HG02610 (cell line): ENCODE measurements at regions not wholly inside any gene's neighbourhood (a gene's known extent, or its start where the extent isn't known, plus 50 kb on each side); places are given as distances from the start of the nearest gene placed in this dataset.
"Not testable (repeated sequence)": the region's sequence is repeated elsewhere in the genome, so short reads cannot be mapped to it uniquely, and the experiment has no call there.

Experiments
- ATAC-seq: cut with Tn5 transposase; IDR thresholded peaks from one replicate; pipeline ENCODE4 v1.9.1; 2021; ENCODE audit warnings: mild to moderate bottlenecking, moderate library complexity; ENCODE audit not compliant: unreplicated experiment

DNA sequence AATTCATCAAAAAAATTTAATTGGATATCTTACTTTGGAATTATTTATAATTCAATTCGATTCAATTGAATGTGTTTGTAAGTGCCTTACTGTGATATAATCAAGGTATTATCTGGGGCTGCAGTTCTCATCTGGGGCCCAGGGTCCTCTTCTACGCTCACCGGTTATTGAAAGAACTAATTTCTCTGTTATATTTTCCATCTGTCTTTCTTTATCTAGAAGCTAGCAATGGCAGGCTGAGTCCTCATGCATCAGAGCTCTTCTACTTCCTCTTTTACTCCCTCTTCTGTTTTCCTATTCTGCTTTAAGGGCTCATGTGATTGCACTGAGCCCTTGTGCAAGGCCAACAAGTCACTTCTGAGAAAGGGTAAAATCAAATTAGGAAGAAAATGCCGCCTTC, 315.6 kb downstream of the RAD51AP2 start:
- ATAC-seq: peak; percentile 72

DNA sequence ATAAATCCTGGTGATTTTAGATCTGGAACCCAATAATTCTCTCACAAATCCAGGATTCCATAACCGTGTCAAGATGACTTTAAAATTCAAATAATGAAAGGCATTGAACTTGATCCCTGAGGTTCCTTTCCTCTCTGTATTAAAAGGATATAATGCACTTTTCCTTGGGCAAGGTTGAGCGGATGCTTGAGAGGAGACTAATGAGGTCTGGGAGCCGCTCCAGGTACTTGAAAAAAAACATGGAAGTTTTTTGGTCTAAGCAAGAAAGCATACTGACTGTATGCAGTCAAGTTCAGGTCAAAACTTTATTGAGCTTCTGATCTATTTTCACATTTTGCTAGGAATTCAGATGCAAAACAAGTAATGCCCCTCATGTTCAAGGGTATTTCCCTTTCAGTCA, 318.5 kb downstream of the RAD51AP2 start:
- no peak for ATAC-seq

DNA sequence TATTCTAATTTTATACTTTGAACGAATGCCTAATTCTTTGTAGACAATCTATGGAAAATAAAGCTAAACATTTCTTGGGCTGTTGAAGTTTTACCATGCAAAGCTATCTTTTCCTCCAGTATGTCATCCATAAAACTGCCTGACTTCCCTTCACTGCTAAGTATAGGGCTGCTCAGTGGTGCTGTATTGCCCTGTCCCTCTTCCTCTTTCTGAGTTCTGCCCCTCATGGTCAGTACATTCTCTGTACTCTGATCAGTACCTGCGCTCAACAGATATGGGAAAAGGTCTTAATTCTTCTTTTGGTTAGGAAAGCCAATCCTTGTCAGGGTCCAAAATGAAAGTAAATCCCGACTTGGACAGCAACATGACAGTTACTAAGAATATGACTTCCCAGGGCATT, 321.9 kb downstream of the RAD51AP2 start:
- no peak for ATAC-seq

DNA sequence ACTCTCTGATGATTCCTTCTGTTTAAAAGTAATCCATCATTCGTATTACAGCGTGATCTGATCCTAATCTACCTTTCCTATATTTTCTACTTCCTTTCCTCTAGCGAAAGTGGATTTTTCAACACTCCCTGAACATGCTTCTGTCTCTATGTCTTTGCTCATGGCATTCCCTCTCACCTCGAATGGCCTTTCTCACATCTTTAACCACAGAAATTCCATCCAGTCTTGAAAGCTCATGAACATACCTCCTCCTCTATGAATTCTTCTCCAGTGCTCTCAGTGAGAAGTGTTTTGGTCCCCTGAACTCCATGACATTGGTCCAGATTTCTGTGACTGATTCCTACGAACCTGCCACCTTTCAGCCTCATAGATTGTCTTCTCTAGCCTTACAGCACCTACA, 323.2 kb downstream of the RAD51AP2 start:
- ATAC-seq: no peak

DNA sequence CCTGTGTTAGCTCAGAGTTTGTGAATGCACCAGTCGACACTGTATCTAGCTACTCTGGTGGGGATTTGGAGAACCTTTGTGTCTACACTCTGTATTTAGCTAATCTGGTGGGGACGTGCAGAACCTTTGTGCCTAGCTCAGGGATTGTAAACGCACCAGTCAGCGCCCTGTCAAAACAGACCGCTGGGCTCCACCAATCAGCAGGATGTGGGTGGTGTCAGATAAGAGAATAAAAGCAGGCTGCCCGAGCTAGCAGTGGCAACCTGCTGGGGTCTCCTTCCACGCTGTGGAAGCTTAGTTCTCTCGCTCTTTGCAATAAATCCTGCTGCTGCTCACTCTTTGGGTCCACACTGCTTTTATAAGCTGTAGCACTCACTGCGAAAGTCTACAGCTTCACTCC, 324.2 kb downstream of the RAD51AP2 start:
- ATAC-seq: no peak

DNA sequence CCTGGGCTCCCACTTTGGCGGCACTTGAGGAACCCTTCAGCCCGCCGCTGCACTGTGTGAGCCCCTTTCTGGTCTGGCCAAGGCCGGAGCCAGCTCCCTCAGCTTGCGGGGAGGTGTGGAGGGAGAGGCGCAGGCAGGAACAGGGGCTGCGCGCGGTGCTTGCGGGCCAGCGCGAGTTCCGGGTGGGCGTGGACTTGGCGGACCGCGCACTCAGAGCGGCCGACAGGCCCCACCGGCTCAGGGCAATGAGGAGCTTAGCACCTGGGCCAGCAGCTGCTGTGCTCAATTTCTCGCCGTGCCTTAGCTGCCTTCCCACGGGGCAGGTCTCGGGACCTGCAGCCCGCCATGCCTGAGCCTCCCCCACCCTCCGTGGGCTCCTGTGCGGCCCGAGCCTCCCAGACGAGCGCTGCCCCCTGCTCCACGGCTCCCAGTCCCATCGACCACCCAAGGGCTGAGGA, 324.8 kb downstream of the RAD51AP2 start:
- not testable (repeated sequence) for ATAC-seq

DNA sequence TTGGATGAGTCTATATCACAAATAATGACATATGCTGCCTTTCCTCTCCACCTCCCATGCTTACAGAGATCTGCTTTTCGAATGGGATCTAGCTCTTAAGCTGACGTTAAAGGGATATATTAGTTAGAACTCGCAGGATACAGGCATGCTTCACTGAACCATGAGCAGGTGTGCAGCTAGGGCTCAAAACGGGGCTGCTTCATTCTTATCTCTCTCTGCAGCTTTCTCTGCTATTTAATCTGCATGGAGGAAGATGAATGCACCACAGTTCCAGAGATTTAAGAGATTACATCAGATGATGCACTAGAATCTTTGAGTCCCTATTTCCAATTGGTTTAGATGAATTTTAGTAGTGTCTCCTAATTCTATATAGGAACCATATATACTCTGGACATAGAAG, 327.0 kb downstream of the RAD51AP2 start:
- no peak for ATAC-seq

DNA sequence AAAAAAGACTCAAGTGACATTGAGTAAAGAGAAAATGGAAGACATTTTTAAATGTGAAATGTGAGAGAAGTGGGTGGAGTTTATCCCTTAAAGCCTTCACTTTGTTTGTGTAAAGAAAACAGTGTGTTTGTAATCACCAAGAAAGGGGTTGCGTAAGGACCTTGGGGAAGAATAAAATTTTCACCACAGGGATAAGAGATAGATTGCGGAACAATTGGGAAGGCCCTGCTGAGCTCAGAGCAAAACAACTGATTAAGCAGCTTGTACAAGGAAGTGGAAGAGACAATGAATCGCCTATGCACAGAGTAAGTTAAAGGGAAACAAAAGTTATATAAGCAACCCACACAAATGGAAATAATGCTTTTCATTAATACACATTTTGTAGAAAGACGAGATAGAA, 327.7 kb downstream of the RAD51AP2 start:
- no peak for ATAC-seq

DNA sequence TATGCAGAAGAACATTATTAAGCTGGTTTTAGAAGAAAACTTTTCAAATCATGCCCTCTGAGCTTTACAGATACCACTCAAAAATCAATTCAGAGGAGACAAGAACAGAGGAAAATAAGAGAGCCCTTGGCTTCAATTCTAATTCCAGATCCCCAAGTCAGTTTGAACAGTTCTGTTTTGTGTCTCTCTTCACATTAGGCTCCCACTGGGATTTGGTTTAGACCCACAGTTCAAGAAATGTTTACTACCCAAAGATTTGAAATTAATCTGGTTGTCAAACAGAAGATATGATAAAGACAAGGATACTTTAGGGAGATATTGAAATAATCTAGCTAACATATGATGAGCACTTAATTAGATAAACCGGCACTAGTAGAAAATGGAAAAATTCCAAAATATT, 329.5 kb downstream of the RAD51AP2 start:
- no peak for ATAC-seq

DNA sequence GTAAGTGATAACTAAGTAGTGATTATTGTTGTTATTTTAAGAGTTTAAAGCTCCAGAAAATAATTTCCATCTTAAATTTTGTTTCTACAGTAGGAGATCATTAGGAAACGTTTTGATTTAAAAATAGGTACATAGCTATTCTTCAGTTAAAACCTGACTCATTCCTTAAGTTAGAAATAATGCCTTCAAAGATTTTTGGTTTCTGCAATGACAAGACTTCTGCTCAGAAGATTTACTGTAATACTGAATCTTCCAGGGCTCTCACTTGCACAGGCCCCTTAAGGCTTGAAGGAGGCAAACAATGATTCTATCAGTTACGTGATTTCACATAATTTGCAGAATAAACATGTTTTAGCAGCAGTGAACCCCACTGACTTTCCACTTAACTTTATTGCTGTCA, 333.7 kb downstream of the RAD51AP2 start:
- no peak for ATAC-seq

DNA sequence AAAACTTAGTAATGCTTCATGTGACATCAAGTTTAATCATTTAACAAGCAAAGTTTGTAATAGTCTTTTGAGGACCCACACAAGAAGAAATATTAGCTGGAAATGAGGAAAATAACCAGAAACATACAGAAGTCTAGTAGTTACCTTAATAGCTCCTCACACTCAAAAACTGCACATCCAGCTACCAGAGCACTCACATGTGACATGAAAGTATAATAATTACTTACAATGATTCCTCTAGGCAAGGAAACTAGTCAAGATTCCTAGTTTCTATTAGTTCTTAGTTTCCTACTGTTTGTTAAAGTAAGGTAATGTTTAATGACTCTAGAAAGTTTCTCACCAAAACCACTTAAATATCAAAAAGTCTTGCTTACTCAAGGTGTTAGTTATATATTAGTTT, 335.8 kb downstream of the RAD51AP2 start:
- no peak for ATAC-seq

DNA sequence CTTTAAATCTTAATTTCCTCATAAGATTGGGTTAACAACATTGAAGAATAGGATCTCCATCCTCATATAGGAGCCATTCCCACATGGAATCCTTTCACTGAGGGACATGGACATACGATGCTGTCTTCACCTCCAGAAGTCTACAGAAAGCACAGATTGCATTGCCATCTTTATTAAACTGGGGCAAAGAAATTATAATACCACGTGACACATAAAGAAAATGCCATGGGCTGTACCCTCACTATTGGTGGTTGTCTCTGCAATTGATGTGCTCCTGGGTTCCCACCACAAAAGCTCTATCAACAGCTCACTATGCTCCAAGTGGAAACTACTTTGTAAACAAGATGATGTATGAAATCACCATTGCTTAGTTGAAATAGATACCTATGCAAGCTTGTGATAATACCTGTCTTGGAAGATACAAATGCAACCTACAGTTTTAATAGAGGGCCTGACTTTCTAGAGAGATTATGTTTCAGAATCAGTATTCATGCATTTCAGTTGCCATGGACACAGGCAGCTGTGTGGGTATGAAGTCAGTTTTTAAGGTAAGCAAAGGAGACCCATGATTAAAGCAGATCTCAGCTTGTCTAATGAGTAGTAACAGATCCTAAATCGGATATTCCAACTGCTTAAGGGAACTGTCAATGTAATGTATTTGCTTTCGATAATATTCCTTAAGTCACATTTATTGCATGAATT, 337.0 kb downstream of the RAD51AP2 start:
- ATAC-seq: no peak

DNA sequence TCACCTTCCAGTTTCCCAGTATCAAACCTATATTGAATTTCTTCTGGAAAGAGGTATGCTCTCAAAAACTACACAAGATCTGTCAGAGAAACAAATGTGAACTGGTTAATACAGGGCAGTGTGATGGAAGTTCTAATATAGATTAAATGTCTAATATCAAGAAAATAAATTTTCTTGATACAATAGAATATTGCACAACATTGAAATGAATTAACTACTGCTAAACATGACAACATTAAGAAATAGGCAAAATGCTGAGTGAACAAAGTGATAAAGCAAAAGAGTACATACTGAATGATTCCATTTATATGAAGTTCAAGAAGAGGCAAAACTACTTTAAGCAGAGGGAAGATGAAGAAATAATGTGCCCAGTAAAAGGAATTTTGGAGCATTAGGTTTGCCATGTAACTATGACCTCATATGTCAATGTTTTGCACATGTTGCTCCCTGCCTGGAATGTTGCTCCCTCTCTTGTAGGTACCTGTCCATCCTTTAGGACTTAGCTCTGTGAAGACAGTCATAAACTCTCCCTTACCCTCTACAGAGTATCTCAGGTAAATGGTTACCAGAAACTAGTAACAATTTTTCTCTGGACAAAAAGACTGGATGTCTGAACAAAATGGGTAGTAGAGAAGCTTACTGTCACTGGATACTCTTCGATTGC, 339.0 kb downstream of the RAD51AP2 start:
- no peak for ATAC-seq

DNA sequence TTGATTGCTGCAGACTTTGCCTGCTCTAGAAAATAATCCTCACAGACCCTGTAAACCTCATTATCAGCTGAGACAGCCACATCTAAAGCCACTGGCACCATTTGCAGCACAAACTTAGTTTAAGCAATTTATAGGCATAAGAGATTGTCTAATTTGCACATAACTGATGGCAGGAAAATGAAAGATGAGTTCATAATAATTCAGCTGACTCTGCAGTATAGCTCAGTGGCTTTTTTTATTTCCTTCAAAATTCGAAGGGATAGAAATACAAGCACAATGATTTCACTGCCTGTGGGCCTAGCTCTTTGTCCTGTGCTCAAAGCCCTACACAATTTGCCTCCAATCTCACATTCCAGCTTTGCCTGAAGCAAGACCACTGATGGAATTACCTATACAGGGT, 341.2 kb downstream of the RAD51AP2 start:
- no peak for ATAC-seq

DNA sequence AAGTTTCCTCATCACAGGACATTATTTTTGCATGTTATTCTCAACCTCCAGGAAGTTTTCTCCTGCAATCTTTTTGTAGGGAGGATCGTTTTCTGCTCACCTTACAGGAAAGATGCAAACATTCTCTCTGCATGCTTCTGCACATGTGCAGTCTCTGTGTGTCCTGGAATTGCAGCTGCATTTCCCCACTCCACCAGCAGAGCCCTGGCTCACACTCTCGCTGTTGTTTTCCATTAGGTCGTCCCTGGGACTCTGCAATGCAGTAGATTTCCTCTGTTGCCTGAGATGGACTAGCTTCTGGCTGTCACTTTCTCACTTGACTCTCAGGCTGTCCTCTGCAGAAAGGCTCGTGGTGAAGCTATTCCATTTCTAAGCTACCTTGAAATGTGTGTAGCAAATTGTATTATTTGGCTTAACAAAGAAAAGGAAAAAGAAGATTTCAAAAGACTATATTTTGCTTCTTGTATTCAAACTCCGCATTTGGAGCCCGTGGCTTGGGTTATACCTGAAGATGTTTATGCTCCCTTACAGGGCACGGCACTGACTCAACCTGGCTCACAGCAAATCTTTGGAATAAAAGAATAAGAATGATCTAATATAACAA, 346.7 kb downstream of the RAD51AP2 start:
- peak; percentile 76 for ATAC-seq

DNA sequence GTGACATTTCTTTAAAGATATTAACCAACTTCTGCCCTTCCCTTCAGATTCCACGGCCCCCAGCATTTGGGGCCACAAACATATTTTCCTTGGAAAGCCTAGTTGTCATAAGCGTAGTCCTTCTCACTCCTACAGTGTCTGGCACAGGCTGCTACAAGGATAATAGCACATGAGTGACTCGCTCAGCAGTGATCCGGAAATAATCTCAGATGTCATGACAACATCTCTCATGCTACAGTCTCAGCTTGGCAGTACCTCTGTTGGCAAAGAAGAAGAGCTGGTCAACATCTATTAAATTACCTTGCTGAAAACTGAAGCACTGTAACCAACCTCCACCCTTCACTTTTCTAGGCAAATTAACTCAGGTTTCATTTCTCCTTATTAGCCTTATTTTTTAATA, 351.7 kb downstream of the RAD51AP2 start:
- no peak for ATAC-seq

DNA sequence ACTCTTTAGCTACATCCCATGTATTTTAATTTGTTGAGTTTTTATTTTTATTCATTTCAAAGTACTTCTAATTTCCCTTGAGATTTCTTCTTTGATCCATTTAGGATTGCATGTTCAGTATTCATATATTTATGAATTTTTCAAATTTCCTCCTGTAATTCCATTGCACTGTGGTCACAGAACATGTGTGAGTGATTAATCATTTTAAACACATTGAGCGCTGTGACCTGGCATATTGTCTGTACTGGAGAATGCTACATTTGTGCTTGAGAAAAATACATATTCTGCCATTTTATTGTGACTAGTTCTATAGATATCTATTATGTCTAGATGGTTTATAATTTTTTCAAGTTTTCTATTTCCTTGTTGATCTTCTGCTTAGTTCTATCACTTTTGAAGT, 353.7 kb downstream of the RAD51AP2 start:
- no peak for ATAC-seq

DNA sequence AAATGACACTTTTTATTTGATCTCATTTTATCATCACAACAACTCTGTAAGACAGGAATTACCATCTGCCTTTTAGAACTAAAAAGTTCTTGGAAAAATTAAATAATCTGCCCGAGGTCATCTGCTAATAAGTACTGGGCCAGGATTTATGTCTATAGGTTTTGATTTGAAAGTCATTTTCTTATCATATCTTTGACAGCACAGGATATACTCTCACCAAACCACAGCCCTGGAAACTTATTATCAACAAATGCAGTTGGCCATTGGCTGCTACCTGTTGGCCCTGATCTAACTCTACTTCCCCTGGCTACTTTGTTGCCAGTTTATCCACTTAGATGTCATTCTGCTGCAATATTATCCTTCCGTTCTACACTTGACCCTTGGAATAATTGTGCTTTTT, 354.6 kb downstream of the RAD51AP2 start:
- ATAC-seq: no peak

DNA sequence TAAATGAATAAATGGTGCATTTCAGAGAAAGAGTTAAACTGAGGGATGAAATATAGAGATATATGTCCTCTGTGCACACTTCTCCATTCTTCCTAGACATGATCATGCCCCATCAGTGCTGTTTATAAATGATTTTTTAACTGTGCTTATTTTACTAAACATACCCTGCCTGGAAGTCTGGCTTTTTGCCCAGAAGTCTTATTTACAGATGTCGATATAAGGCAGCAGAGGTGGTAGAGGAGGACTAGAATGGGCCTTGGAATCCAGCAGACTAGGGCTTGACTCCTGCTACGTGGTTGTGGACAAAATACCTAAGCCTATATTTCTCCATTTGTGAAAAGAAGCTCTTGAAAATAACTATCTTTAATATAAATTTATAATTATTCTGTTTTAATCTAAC, 355.5 kb downstream of the RAD51AP2 start:
- no peak for ATAC-seq

DNA sequence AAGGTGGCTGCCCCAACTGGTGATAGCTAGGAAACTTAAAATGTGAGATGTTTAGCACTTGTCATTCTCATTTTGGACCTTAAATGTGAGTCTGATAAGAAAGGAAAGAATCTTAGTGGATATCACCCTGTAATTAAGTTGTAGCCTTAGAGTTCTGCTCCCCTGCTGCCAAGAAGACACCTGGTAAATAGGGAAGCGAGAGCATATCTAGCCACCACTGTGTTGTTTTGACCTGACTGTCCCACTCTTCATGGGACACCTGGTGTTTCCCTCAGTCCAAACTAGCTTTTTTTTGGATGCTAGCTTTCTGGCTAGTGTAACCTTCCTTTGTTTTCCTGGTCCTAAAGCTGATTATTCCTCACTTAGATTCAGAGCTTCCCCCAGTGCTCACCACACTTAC, 357.6 kb downstream of the RAD51AP2 start:
- ATAC-seq: peak; percentile 51

DNA sequence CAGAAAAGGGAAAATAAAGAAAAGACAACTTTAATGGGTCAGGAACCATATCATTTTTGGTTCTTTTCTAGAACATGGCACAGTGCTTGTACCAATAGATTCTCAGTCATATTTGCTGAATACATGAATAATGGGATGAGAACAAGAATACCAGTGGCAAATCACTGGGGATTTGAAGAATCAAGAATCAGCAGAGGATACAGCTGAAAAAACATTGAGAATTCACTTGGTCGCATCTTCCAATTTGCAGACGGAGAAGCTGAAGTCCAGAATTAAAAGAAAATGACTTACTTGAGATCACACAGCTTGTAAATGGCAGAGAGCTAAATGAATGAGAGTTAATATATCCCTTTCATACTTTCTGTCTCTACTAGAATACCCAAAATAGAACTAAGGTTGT, 362.2 kb downstream of the RAD51AP2 start:
- ATAC-seq: no peak

DNA sequence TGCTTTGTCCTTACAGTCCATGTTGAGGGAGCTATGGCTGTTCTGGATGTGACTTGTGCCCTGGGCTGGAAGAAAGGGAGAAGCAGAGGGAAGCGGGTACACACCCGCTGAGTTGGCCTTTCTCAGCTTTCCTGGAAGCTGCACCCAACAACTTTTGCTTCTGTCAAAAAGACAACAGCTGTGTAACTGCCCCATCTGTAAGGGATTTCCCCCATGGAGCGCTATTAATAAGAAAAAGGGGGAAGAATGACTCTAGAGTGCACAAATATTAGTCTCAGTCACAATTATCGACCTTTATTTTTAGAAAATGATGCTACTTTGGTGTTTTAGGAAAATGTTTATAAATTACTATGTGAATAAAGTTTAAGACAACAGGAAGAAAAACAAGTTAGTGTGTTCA, 368.3 kb downstream of the RAD51AP2 start:
- no peak for ATAC-seq
